WTC11 (cell line): ENCODE measurements at regions not wholly inside any gene's neighbourhood (a gene's known extent, or its start where the extent isn't known, plus 50 kb on each side); places are given as distances from the start of the nearest gene placed in this dataset.

Source experiments
- ATAC-seq: fragments of 200-7000 bp; cut with Tn5 transposase; 2 replicates; pipeline ENCODE4 v1.10.0; 2021; ENCODE audit warnings: mild to moderate bottlenecking, moderate library complexity
- CTCF ChIA-PET: fragments of 300-600 bp; sonication (Branson Sonifier 250); formaldehyde crosslinking; loops from one replicate; lab custom pipeline; 2021; ENCODE audit warnings: antibody characterized with exemption; lab: Charles Lee
- POLR2A ChIA-PET: fragments of 350-600 bp; sonication (Branson Sonifier 250); formaldehyde crosslinking; loops from one replicate; lab custom pipeline; 2021; ENCODE audit warnings: antibody characterized with exemption; lab: Charles Lee
- DNase-seq: peaks from one replicate; pipeline ENCODE4 v3.0.0; 2021; ENCODE audit warnings: low spot score
- H3K27ac Mint-ChIP-seq: 2 replicates; pipeline ENCODE4 v1.8.0; 2021; ENCODE audit warnings: mixed read lengths
- H3K27me3 Mint-ChIP-seq: 2 replicates; pipeline ENCODE4 v1.8.0; 2021; ENCODE audit warnings: low read depth, mild to moderate bottlenecking, moderate library complexity, mixed read lengths
- H3K36me3 Mint-ChIP-seq: 2 replicates; pipeline ENCODE4 v1.8.0; 2021; ENCODE audit warnings: mixed read lengths
- H3K4me1 Mint-ChIP-seq: 2 replicates; pipeline ENCODE4 v1.8.0; 2022; ENCODE audit warnings: mixed read lengths
- H3K4me3 Mint-ChIP-seq: 2 replicates; pipeline ENCODE4 v1.8.0; 2021; ENCODE audit warnings: mild to moderate bottlenecking, moderate library complexity, mixed read lengths
- H3K9me3 Mint-ChIP-seq: 2 replicates; pipeline ENCODE4 v1.8.0; 2021; ENCODE audit warnings: mixed read lengths
- ATF3 ChIP-seq: sonication (generic); formaldehyde crosslinking; conservative IDR thresholded peaks from 2 replicates; pipeline ENCODE4 v1.8.1; 2022; ENCODE audit warnings: mild to moderate bottlenecking, missing genetic modification reagents
- EMX1 ChIP-seq: fragments of 250-450 bp; sonication (Bioruptor Pico); IDR thresholded peaks from 2 replicates; pipeline ENCODE4 v1.8.0; 2021; ENCODE audit warnings: mild to moderate bottlenecking
- ETV6 ChIP-seq: sonication (generic); formaldehyde crosslinking; IDR thresholded peaks from 2 replicates; pipeline ENCODE4 v1.8.1; 2022; ENCODE audit warnings: mild to moderate bottlenecking, missing genetic modification reagents
- FOXK1 ChIP-seq: sonication (generic); formaldehyde crosslinking; IDR thresholded peaks from 2 replicates; pipeline ENCODE4 v1.8.0; 2022; ENCODE audit warnings: mild to moderate bottlenecking, moderate library complexity, missing genetic modification reagents
- GTF2I ChIP-seq: fragments of 250-450 bp; sonication (Bioruptor Pico); conservative IDR thresholded peaks from 2 replicates; pipeline ENCODE4 v1.4.0; 2021; ENCODE audit warnings: mild to moderate bottlenecking
- JAZF1 ChIP-seq: fragments of 250-450 bp; sonication (Bioruptor Pico); IDR thresholded peaks from 2 replicates; pipeline ENCODE4 v1.9.0; 2021; ENCODE audit warnings: moderate library complexity, mild to moderate bottlenecking, inconsistent platforms
- MAX ChIP-seq: sonication (generic); formaldehyde crosslinking; IDR thresholded peaks from 2 replicates; pipeline ENCODE4 v1.8.0; 2022; ENCODE audit warnings: mild to moderate bottlenecking, missing genetic modification reagents
- NFATC4 ChIP-seq: fragments of 250-450 bp; sonication (Bioruptor Pico); IDR thresholded peaks from 2 replicates; pipeline ENCODE4 v1.9.0; 2021; ENCODE audit warnings: mild to moderate bottlenecking
- NR1H2 ChIP-seq: sonication (generic); formaldehyde crosslinking; IDR thresholded peaks from 2 replicates; pipeline ENCODE4 v1.9.0; 2021; ENCODE audit warnings: mild to moderate bottlenecking, moderate library complexity, missing genetic modification reagents
- NR2C2 ChIP-seq: sonication (generic); formaldehyde crosslinking; IDR thresholded peaks from 2 replicates; pipeline ENCODE4 v1.8.0; 2022; ENCODE audit warnings: mild to moderate bottlenecking, missing genetic modification reagents
- RORB ChIP-seq: fragments of 250-450 bp; sonication (Bioruptor Pico); IDR thresholded peaks from 2 replicates; pipeline ENCODE4 v1.9.0; 2021; ENCODE audit warnings: mild to moderate bottlenecking
- SMAD3 ChIP-seq: sonication (generic); formaldehyde crosslinking; IDR thresholded peaks from 2 replicates; pipeline ENCODE4 v1.8.0; 2022; ENCODE audit warnings: missing genetic modification reagents, mild to moderate bottlenecking, borderline replicate concordance
- SP1 ChIP-seq: sonication (generic); formaldehyde crosslinking; conservative IDR thresholded peaks from 2 replicates; pipeline ENCODE4 v1.8.1; 2022; ENCODE audit warnings: missing genetic modification reagents
- ZNF138 ChIP-seq: sonication (generic); formaldehyde crosslinking; conservative IDR thresholded peaks from 2 replicates; pipeline ENCODE4 v1.8.1; 2022; ENCODE audit warnings: mild to moderate bottlenecking, moderate library complexity, missing genetic modification reagents
- ZNF416 ChIP-seq: fragments of 250-450 bp; sonication (Bioruptor Pico); IDR thresholded peaks from 2 replicates; pipeline ENCODE4 v1.9.0; 2021; ENCODE audit warnings: mild to moderate bottlenecking, inconsistent platforms
- ZNF532 ChIP-seq: fragments of 250-450 bp; sonication (Bioruptor Pico); IDR thresholded peaks from 2 replicates; pipeline ENCODE4 v1.9.0; 2021; ENCODE audit warnings: mild to moderate bottlenecking, borderline replicate concordance
- TF ChIP-seq, protein P1 (sequence below): sonication (generic); formaldehyde crosslinking; IDR thresholded peaks from 2 replicates; pipeline ENCODE4 v1.8.1; 2022; ENCODE audit warnings: missing genetic modification reagents, borderline replicate concordance
- TF ChIP-seq, protein P2 (sequence below): fragments of 250-450 bp; sonication (Bioruptor Pico); IDR thresholded peaks from 2 replicates; pipeline ENCODE4 v1.9.0; 2021; ENCODE audit warnings: moderate library complexity, mild to moderate bottlenecking, inconsistent platforms, borderline replicate concordance
- TF ChIP-seq, protein P3 (sequence below): sonication (generic); formaldehyde crosslinking; IDR thresholded peaks from 2 replicates; pipeline ENCODE4 v1.8.1; 2022; ENCODE audit warnings: mild to moderate bottlenecking, moderate library complexity, missing genetic modification reagents

- Mint-ChIP-seq H3K4me1 (peaks cover 5% of the 10 kb centered on the region; the same call in 1 of the 2 replicates), H3K36me3 (no peaks in the 10 kb centered on the region), H3K27ac (no peak overlapping the region), H3K27me3 (no peaks in the 10 kb centered on the region), H3K9me3 (no peaks in the 10 kb centered on the region), H3K4me3 (no peak overlapping the region)
- no peak for ATAC-seq
- ChIA-PET CTCF (no interaction called here), POLR2A (no interaction called here)
- TF ChIP-seq ZNF416 (no peak), EMX1 (CRISPR knock-in tag) (no peak)
- no peak for DNase-seq
Observed at GRCh38 chr7:84370114-84370513, 175.5 kb upstream of the SEMA3A start.

DNA sequence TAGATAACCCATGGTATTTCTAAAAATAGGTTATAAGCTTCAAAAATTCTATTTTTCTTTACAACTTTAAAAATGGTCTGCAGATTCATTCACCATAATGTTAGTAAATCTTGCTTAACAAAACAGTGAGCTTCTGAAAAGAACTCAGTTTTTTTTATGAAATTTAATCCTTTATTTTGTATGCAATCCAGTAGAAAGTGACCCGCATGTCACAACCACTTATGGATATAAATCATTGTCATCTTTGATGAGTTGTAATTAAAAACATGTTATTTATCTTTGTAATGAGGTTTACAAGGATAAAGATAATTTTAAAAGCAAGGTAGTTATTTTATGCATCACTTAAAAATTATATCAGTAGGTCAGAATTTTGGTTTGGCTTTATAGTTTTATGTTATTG is 173.5 kb upstream of the SEMA3A start:
- H3K4me3 Mint-ChIP-seq = no peak overlapping the region
- ChIA-PET CTCF (no interaction called here), POLR2A (no interaction called here)
- no peaks in the 10 kb centered on the region for H3K9me3 Mint-ChIP-seq
- DNase-seq (no peak), ATAC-seq (no peak)
- H3K36me3 Mint-ChIP-seq = no peaks in the 10 kb centered on the region
- H3K27ac Mint-ChIP-seq = no peak overlapping the region
- H3K4me1 Mint-ChIP-seq = peaks cover 9% of the 10 kb centered on the region
- no peaks in the 10 kb centered on the region for H3K27me3 Mint-ChIP-seq
- TF ChIP-seq RORB (CRISPR knock-in tag) (no peak), ZNF532 (no peak), NR1H2 (CRISPR knock-in tag) (no peak), ATF3 (CRISPR knock-in tag) (no peak), ETV6 (CRISPR knock-in tag) (no peak), SP1 (no peak), NR2C2 (CRISPR knock-in tag) (no peak), GTF2I (CRISPR knock-in tag) (no peak), ZNF138 (CRISPR knock-in tag) (no peak), FOXK1 (CRISPR knock-in tag) (no peak), JAZF1 (CRISPR knock-in tag) (no peak), SMAD3 (no peak), NFATC4 (CRISPR knock-in tag) (no peak), MAX (CRISPR knock-in tag) (no peak)
- TF ChIP-seq, protein P1, sequence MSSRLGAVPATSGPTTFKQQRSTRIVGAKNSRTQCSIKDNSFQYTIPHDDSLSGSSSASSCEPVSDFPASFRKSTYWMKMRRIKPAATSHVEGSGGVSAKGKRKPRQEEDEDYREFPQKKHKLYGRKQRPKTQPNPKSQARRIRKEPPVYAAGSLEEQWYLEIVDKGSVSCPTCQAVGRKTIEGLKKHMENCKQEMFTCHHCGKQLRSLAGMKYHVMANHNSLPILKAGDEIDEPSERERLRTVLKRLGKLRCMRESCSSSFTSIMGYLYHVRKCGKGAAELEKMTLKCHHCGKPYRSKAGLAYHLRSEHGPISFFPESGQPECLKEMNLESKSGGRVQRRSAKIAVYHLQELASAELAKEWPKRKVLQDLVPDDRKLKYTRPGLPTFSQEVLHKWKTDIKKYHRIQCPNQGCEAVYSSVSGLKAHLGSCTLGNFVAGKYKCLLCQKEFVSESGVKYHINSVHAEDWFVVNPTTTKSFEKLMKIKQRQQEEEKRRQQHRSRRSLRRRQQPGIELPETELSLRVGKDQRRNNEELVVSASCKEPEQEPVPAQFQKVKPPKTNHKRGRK (CRISPR knock-in tag) = no peak
- TF ChIP-seq, protein P2, sequence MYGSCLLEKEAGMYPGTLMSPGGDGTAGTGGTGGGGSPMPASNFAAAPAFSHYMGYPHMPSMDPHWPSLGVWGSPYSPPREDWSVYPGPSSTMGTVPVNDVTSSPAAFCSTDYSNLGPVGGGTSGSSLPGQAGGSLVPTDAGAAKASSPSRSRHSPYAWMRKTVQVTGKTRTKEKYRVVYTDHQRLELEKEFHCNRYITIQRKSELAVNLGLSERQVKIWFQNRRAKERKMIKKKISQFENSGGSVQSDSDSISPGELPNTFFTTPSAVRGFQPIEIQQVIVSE (CRISPR knock-in tag) = no peak
- TF ChIP-seq, protein P3, sequence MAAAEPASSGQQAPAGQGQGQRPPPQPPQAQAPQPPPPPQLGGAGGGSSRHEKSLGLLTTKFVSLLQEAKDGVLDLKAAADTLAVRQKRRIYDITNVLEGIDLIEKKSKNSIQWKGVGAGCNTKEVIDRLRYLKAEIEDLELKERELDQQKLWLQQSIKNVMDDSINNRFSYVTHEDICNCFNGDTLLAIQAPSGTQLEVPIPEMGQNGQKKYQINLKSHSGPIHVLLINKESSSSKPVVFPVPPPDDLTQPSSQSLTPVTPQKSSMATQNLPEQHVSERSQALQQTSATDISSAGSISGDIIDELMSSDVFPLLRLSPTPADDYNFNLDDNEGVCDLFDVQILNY (CRISPR knock-in tag) = no peak
- TF ChIP-seq, all 79 proteins: peak for 0
